Ovary (tissue), 3 donors: ENCODE measurements at regions not wholly inside any gene's neighbourhood (a gene's known extent, or its start where the extent isn't known, plus 50 kb on each side); places are given as distances from the start of the nearest gene placed in this dataset.
"Not testable (repeated sequence)": the region's sequence is repeated elsewhere in the genome, so short reads cannot be mapped to it uniquely, and the experiment has no call there.

Experiments
- EP300 ChIP-seq: sonication (generic); formaldehyde crosslinking; IDR thresholded peaks from one replicate; pipeline ENCODE4 v1.6.1; 2017; ENCODE audit warnings: antibody characterized with exemption
- TF ChIP-seq, protein P1 (sequence below), 3 donors: fragments of 450-650 bp in 2 of 3; fragments of 200-600 bp in 1 of 3; IDR thresholded peaks; one replicate each; pipeline versions ENCODE4 v1.5.1 to v1.8.0; 2016 to 2022; ENCODE audit warnings: antibody characterized with exemption in 3 of 3, mild to moderate bottlenecking in 1 of 3
- donor health status: DM: no; HTN: no; CAD: no.

DNA sequence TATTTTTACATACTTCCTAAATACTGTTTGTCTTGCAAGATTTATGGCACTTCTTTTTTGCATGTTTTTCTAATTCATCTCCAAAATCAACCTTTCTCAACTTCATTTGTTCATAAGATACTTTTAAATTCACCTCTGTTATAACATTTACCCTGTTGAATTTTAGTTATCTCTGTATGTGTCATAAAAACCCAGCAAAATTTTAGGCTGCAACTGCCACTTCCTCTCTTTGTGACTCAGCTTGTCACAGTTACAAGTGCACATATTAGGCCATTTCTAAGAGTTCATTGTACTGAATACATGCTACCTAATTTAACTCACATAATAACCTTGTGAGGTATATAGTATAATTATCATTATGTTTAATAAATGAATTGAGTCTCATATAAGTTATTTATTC lies 1023.0 kb upstream of the DEFB115 start:
- TF ChIP-seq, protein P1, sequence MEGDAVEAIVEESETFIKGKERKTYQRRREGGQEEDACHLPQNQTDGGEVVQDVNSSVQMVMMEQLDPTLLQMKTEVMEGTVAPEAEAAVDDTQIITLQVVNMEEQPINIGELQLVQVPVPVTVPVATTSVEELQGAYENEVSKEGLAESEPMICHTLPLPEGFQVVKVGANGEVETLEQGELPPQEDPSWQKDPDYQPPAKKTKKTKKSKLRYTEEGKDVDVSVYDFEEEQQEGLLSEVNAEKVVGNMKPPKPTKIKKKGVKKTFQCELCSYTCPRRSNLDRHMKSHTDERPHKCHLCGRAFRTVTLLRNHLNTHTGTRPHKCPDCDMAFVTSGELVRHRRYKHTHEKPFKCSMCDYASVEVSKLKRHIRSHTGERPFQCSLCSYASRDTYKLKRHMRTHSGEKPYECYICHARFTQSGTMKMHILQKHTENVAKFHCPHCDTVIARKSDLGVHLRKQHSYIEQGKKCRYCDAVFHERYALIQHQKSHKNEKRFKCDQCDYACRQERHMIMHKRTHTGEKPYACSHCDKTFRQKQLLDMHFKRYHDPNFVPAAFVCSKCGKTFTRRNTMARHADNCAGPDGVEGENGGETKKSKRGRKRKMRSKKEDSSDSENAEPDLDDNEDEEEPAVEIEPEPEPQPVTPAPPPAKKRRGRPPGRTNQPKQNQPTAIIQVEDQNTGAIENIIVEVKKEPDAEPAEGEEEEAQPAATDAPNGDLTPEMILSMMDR (IDR thresholded peaks at IDR 0.05), result not testable (repeated sequence)
- not testable (repeated sequence) for TF ChIP-seq EP300
